ENCODE measurements at regions not wholly inside any gene's neighbourhood (a gene's known extent, or its start where the extent isn't known, plus 50 kb on each side); places are given as distances from the start of the nearest gene placed in this dataset.

DNA sequence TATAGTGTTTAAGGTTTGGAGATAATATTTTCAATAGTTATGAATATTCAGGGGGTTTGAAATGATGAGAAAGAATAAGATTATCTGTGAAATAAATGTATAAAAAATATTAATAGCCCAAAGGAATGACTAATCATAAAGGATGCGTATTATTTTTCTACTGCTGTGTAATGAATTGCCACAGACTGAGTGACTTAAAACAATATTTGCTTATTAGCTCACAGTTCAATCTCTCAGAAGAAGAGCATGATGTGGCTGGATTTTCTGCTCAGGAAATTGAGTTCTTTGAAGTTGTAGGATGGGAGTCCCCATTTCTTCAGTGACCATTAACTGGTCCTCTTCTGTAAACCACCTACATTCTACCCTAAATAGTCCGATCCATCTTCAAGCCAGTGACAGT, 1680.8 kb upstream of the AGA start:
- Histone ChIP-seq H3K36me3 (no peaks in the 10 kb centered on the region), H3K27me3 (no peaks in the 10 kb centered on the region), H3K27ac (no peak overlapping the region), H3K4me3 (replicated peaks in 1 of 3) (no peak overlapping the region), H3K4me1 (no peaks in the 10 kb centered on the region), H3K9me3 (no peaks in the 10 kb centered on the region)
- TF ChIP-seq, protein P1, sequence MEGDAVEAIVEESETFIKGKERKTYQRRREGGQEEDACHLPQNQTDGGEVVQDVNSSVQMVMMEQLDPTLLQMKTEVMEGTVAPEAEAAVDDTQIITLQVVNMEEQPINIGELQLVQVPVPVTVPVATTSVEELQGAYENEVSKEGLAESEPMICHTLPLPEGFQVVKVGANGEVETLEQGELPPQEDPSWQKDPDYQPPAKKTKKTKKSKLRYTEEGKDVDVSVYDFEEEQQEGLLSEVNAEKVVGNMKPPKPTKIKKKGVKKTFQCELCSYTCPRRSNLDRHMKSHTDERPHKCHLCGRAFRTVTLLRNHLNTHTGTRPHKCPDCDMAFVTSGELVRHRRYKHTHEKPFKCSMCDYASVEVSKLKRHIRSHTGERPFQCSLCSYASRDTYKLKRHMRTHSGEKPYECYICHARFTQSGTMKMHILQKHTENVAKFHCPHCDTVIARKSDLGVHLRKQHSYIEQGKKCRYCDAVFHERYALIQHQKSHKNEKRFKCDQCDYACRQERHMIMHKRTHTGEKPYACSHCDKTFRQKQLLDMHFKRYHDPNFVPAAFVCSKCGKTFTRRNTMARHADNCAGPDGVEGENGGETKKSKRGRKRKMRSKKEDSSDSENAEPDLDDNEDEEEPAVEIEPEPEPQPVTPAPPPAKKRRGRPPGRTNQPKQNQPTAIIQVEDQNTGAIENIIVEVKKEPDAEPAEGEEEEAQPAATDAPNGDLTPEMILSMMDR (IDR thresholded peaks at IDR 0.05): no peak
- no peak for TF ChIP-seq POLR2A (IDR thresholded peaks at IDR 0.05)
- DNase-seq: no peak
- intact Hi-C loops (cut with DNase I): no loop called here
- 93 to 94% methylated on average over 2 of the region's 2 CpGs for WGBS, 2 donors

DNA sequence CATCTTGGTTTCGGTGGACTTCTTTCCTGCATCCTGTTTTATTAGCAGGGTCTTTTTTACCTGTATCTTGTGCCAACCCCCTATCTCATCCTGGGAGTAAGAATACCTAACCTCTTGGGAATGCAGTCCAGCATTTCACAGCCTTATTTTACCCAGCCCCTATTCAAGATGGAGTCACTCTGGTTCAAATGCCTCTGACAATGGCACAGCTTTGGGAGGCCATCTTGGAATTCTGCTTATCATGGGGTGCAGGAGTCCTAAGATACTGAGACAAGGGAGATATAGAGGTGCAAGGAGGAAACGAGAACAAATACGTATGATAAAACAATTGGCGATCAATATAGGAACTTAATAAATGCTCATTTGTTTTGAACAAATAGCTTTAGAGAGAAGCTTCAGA, 1682.2 kb upstream of the AGA start:
- WGBS, 2 donors: 92 to 95% methylated on average over 4 of the region's 4 CpGs
- Histone ChIP-seq H3K4me1 (no peaks in the 10 kb centered on the region), H3K27me3 (no peaks in the 10 kb centered on the region), H3K27ac (no peak overlapping the region), H3K36me3 (no peaks in the 10 kb centered on the region), H3K4me3 (replicated peaks in 1 of 3) (no peak overlapping the region), H3K9me3 (no peaks in the 10 kb centered on the region)
- TF ChIP-seq, protein P1 (IDR thresholded peaks at IDR 0.05): no peak
- no peak for TF ChIP-seq POLR2A (IDR thresholded peaks at IDR 0.05)
- intact Hi-C loops (cut with DNase I): no loop called here
- no peak for DNase-seq

DNA sequence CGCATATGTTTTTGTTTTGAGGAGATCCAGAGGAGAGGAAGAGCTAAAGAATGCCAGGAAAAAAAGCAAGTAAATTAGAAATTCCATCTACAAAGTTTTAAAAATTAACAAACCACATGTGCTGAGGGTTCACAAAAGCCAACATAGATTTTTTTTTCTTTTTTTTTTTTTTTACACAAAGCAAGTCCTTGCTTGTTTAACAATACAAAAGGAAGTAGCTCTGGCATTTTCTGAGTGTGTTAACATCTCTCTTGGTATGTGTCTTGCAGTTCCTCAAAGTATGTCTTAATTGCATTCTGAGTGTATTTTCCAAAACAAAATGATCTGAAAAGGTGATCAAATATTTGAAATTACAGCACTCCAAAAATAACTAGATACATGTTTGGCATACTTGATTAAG, 1682.7 kb upstream of the AGA start:
- 40 to 56% methylated on average over 1 of the region's 1 CpG for WGBS, 2 donors
- TF ChIP-seq, protein P1 (IDR thresholded peaks at IDR 0.05): no peak
- TF ChIP-seq POLR2A (IDR thresholded peaks at IDR 0.05): no peak
- Histone ChIP-seq H3K4me1 (no peaks in the 10 kb centered on the region), H3K4me3 (replicated peaks in 1 of 3) (no peak overlapping the region), H3K27ac (no peak overlapping the region), H3K9me3 (no peaks in the 10 kb centered on the region), H3K27me3 (no peaks in the 10 kb centered on the region), H3K36me3 (no peaks in the 10 kb centered on the region)
- no peak for DNase-seq
- intact Hi-C loops (cut with DNase I): no loop called here

DNA sequence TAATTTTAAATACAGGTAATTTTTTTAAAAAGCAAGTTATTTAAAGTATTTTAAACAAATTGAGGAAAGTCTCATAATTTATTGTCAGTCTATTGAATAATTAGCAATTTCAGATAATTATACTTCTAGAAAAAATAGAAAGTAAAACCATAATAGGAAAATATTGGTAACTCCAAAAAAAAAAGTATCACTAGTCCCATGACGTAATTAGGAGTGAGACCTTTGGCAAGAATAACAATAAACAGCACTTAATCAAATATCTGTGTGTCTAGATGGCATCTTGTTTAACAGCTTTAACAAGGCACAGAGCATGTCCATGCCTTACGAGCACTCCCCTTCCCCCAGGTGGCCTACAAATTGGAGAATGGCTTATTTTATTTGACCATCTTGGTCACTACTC, 1683.6 kb upstream of the AGA start:
- H3K9me3 ChIP-seq: no peaks in the 10 kb centered on the region
- H3K27ac ChIP-seq: no peak overlapping the region
- no peak for TF ChIP-seq POLR2A (IDR thresholded peaks at IDR 0.05)
- TF ChIP-seq, protein P1 (IDR thresholded peaks at IDR 0.05): no peak
- H3K4me3 ChIP-seq (replicated peaks in 1 of 3): no peak overlapping the region
- intact Hi-C loops (cut with DNase I): no loop called here
- 40 to 47% methylated on average over 2 of the region's 2 CpGs for WGBS, 2 donors
- H3K27me3 ChIP-seq: no peaks in the 10 kb centered on the region
- H3K36me3 ChIP-seq: no peaks in the 10 kb centered on the region
- no peaks in the 10 kb centered on the region for H3K4me1 ChIP-seq
- DNase-seq: no peak

DNA sequence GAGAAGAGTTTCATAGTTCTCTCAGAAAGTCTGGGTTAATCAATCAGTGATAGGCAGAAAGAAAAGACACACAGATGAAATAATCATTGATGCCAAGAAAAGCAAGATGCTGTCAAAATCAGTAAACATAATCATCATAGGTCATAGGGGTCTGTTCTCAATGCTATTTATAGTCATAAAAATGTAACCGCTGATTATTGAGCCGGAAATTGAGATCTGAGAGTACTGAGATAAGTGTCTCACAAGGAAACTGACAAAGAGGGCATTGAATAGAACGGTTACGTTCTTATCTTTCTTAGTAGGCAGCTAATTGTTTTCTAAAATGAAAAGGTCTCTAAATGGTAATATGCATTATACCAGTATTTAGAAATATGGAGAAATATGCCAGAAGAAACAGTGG, 1686.1 kb upstream of the AGA start:
- intact Hi-C loops (cut with DNase I): no loop called here
- 78 to 80% methylated on average over 4 of the region's 4 CpGs for WGBS, 2 donors
- Histone ChIP-seq H3K4me1 (no peaks in the 10 kb centered on the region), H3K27ac (no peak overlapping the region), H3K27me3 (no peaks in the 10 kb centered on the region), H3K4me3 (replicated peaks in 1 of 3) (no peak overlapping the region), H3K9me3 (no peaks in the 10 kb centered on the region), H3K36me3 (no peaks in the 10 kb centered on the region)
- TF ChIP-seq, protein P1 (IDR thresholded peaks at IDR 0.05): no peak
- no peak for TF ChIP-seq POLR2A (IDR thresholded peaks at IDR 0.05)
- no peak for DNase-seq
